Cardiac fibroblast (primary cell): ENCODE measurements at regions not wholly inside any gene's neighbourhood (a gene's known extent, or its start where the extent isn't known, plus 50 kb on each side); places are given as distances from the start of the nearest gene placed in this dataset.

Source experiments
- DNase-seq, 2 donors: peaks; one replicate each; pipeline versions ENCODE4 v3.0.0 to v3.0.0-alpha.2; 2010; ENCODE audit warnings: low read depth in 2 of 2
- H3K4me3 ChIP-seq, 2 donors: replicated peaks in 1 of 2; 1 replicate in 1 of 2; 2 replicates in 1 of 2; pipeline ENCODE4 v1.5.1; 2011; ENCODE audit warnings: low read depth in 2 of 2, low read length in 2 of 2, mild to moderate bottlenecking in 2 of 2, moderate library complexity in 1 of 2
- CTCF ChIP-seq: IDR thresholded peaks from one replicate; pipeline ENCODE4 v1.5.1; 2011; ENCODE audit warnings: low read depth, mild to moderate bottlenecking, low read length, inconsistent platforms

GRCh38 chr12:91576432-91576831, 393.8 kb upstream of the DCN start:
- no peak for DNase-seq
- no peak overlapping the region for H3K4me3 ChIP-seq
- no peak for TF ChIP-seq CTCF

DNA sequence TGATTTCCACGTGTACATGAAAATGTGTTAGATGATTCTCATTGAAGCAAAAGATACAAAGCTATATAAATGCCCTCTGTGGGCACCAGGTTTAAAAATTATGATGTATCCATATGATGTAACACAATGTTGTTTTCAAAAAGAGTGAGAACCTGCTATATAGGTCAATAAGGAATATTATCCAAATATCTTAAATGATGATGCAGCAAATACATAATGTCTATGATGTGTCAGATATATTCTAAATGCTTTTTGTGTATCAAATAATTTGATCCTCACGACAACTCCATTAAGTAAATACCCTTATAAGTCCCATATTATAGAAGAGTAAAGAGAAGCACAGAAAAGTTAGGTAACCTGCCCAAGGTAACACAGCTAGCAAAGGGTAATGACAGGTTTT, 393.0 kb upstream of the DCN start:
- DNase-seq = no peak
- H3K4me3 ChIP-seq = no peak overlapping the region
- TF ChIP-seq CTCF = no peak

DNA sequence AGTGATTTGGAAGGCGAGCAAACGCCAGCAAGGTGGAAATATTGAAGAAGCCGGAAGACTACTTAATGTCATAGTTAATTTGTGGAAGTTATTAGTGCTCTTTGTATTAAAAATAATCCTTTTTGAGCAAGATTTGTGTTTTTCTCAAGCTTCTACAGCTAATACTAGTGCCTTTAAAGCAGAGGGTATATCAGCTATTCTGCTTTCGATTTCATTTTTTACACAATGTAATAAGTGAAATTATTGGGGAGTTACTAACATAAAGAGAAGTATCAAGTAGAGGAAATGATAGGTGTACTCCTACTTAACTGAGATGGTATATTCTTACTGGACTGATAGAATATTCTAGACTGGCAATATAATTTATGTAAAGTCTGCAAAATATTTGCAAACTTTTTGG, 392.4 kb upstream of the DCN start:
- TF ChIP-seq CTCF = no peak
- no peak for DNase-seq
- peak overlapping the region in 1 of 2 donors; percentile 3 for H3K4me3 ChIP-seq

DNA sequence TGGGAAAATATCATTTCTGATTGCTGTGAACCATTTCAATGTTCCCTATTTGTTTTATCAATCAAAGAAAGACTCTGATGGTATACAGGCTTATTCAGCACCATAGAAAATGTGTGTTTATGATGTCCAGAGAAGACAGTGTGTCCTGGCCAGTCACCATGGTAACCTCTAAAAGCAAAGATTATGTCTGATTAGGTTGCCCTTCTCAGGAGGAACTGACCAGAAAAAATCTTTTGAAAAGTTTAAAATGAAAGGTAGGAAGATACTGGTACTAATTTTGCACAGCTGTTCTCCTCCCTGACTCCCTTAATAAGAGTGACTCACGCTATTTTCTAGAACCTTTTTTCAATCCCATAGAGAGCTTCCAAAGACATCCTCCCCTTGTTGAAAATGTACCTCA, 391.8 kb upstream of the DCN start:
- peak overlapping the region in 1 of 2 donors; percentile 3 for H3K4me3 ChIP-seq
- no peak for TF ChIP-seq CTCF
- DNase-seq = no peak

DNA sequence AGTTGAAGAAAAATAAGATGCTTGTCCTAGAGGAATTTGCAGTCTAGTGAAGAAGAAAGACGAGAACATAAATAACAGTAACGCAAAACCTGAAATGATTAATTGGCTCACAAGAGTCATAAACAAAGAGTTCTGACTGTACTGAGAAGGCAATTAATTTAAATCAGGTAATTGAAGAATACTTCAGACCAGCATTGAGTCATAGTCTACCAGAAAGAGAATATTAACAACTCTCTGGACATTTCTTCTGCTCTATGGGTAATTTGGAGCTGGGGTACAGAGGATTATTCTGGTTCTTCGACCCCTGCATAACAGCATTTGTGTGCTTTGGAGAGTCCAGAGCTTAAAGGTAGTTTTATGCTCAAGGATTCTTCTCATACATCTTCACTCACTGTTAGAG, 390.3 kb upstream of the DCN start:
- no peak for DNase-seq
- no peak overlapping the region for H3K4me3 ChIP-seq
- no peak for TF ChIP-seq CTCF

GRCh38 chr12:91567100-91567485, 384.5 kb upstream of the DCN start:
- no peak for DNase-seq
- no peak overlapping the region for H3K4me3 ChIP-seq
- TF ChIP-seq CTCF = no peak

- H3K4me3 ChIP-seq = no peak overlapping the region
- no peak for DNase-seq
- TF ChIP-seq CTCF = no peak
Measured at GRCh38 chr12:91566328-91567099, 383.9 kb upstream of the DCN start.
